ENCODE measurements at regions not wholly inside any gene's neighbourhood (a gene's known extent, or its start where the extent isn't known, plus 50 kb on each side); places are given as distances from the start of the nearest gene placed in this dataset.

GRCh38 chr12:75720812-75721641, 209.6 kb upstream of the KRR1 start:
- no peak overlapping the region for H3K4me3 Mint-ChIP-seq

GRCh38 chr12:75717902-75718301, 206.5 kb upstream of the KRR1 start:
- DNase-seq (no peak), ATAC-seq (no peak)
- Mint-ChIP-seq H3K4me1 (peaks cover 22% of the 10 kb centered on the region), H3K27ac (no peak overlapping the region), H3K9me3 (peaks cover 0 to 4% of the 10 kb centered on the region in 2 donors), H3K4me3 (no peak overlapping the region), H3K27me3 (peaks cover 24% of the 10 kb centered on the region)

More at GRCh38 chr12:75720812-75721641, 209.6 kb upstream of the KRR1 start:
- peaks cover 0 to 4% of the 10 kb centered on the region in 2 donors for H3K9me3 Mint-ChIP-seq
- ATAC-seq (no peak), DNase-seq (no peak)
- peaks cover 12% of the 10 kb centered on the region for H3K27me3 Mint-ChIP-seq
- no peak overlapping the region for H3K27ac Mint-ChIP-seq
- peaks cover 21% of the 10 kb centered on the region for H3K4me1 Mint-ChIP-seq

GRCh38 chr12:75716291-75717025, 205.0 kb upstream of the KRR1 start:
- no peak for ATAC-seq
- Mint-ChIP-seq H3K27me3 (peaks cover 27% of the 10 kb centered on the region), H3K4me1 (peaks cover 11% of the 10 kb centered on the region), H3K4me3 (no peak overlapping the region), H3K9me3 (no peaks in the 10 kb centered on the region), H3K27ac (no peak overlapping the region)
- DNase-seq = no peak

- Mint-ChIP-seq H3K9me3 (no peaks in the 10 kb centered on the region), H3K4me3 (no peak overlapping the region), H3K27ac (no peak overlapping the region), H3K4me1 (peaks cover 10% of the 10 kb centered on the region), H3K27me3 (peaks cover 23% of the 10 kb centered on the region)
- ATAC-seq = no peak
- DNase-seq = no peak
Observed at GRCh38 chr12:75715682-75716081, 204.3 kb upstream of the KRR1 start.

- Mint-ChIP-seq H3K9me3 (no peaks in the 10 kb centered on the region), H3K4me3 (no peak overlapping the region), H3K4me1 (peaks cover 10% of the 10 kb centered on the region), H3K27me3 (peaks cover 19% of the 10 kb centered on the region), H3K27ac (no peak overlapping the region)
- ATAC-seq = no peak
- DNase-seq = no peak
Observed at GRCh38 chr12:75715323-75715644, 203.9 kb upstream of the KRR1 start.

GRCh38 chr12:75714462-75715322, 203.3 kb upstream of the KRR1 start:
- Mint-ChIP-seq H3K4me1 (peaks cover 10% of the 10 kb centered on the region), H3K9me3 (no peaks in the 10 kb centered on the region), H3K4me3 (no peak overlapping the region), H3K27ac (no peak overlapping the region), H3K27me3 (peaks cover 15% of the 10 kb centered on the region)
- DNase-seq (no peak), ATAC-seq (peak; percentile 56)

- Mint-ChIP-seq H3K9me3 (no peaks in the 10 kb centered on the region), H3K27me3 (peaks cover 15% of the 10 kb centered on the region), H3K4me3 (no peak overlapping the region), H3K27ac (no peak overlapping the region), H3K4me1 (peaks cover 10% of the 10 kb centered on the region)
- DNase-seq (no peak), ATAC-seq (no peak)
Observed at GRCh38 chr12:75713434-75713833, 202.0 kb upstream of the KRR1 start.

- H3K4me1 Mint-ChIP-seq = peaks cover 10% of the 10 kb centered on the region
- no peaks in the 10 kb centered on the region for H3K9me3 Mint-ChIP-seq
- no peak for ATAC-seq
- H3K27ac Mint-ChIP-seq = no peak overlapping the region
- H3K4me3 Mint-ChIP-seq = no peak overlapping the region
- H3K27me3 Mint-ChIP-seq = peaks cover 15% of the 10 kb centered on the region
- no peak for DNase-seq
Observed at GRCh38 chr12:75712223-75712622, 200.8 kb upstream of the KRR1 start.

- no peak overlapping the region for H3K27ac Mint-ChIP-seq
- DNase-seq (no peak), ATAC-seq (no peak)
- peaks cover 10% of the 10 kb centered on the region for H3K4me1 Mint-ChIP-seq
- no peaks in the 10 kb centered on the region for H3K9me3 Mint-ChIP-seq
- H3K4me3 Mint-ChIP-seq = no peak overlapping the region
- peaks cover 15% of the 10 kb centered on the region for H3K27me3 Mint-ChIP-seq
Observed at GRCh38 chr12:75711271-75711670, 199.9 kb upstream of the KRR1 start.

- DNase-seq = no peak
Observed at GRCh38 chr12:75710361-75711069, 199.1 kb upstream of the KRR1 start.

GRCh38 chr12:75709503-75709902, 198.1 kb upstream of the KRR1 start:
- H3K27me3 Mint-ChIP-seq = peaks cover 15% of the 10 kb centered on the region
- H3K9me3 Mint-ChIP-seq = no peaks in the 10 kb centered on the region
- no peak overlapping the region for H3K4me3 Mint-ChIP-seq
- H3K4me1 Mint-ChIP-seq = peaks cover 10% of the 10 kb centered on the region
- ATAC-seq (no peak), DNase-seq (no peak)
- no peak overlapping the region for H3K27ac Mint-ChIP-seq

More at GRCh38 chr12:75710361-75711069, 199.1 kb upstream of the KRR1 start:
- Mint-ChIP-seq H3K9me3 (no peaks in the 10 kb centered on the region), H3K4me1 (peaks cover 10% of the 10 kb centered on the region), H3K27me3 (peaks cover 15% of the 10 kb centered on the region), H3K27ac (no peak overlapping the region), H3K4me3 (no peak overlapping the region)
- no peak for ATAC-seq

- no peak for DNase-seq
- no peaks in the 10 kb centered on the region for H3K9me3 Mint-ChIP-seq
Observed at GRCh38 chr12:75708802-75709201, 197.4 kb upstream of the KRR1 start.

GRCh38 chr12:75707983-75708382, 196.6 kb upstream of the KRR1 start:
- H3K27ac Mint-ChIP-seq = no peak overlapping the region
- ATAC-seq = no peak
- no peak overlapping the region for H3K4me3 Mint-ChIP-seq
- H3K27me3 Mint-ChIP-seq = peaks cover 4% of the 10 kb centered on the region
- no peak for DNase-seq
- peaks cover 5% of the 10 kb centered on the region for H3K4me1 Mint-ChIP-seq
- H3K9me3 Mint-ChIP-seq = no peaks in the 10 kb centered on the region

More at GRCh38 chr12:75708802-75709201, 197.4 kb upstream of the KRR1 start:
- no peak for ATAC-seq
- no peak overlapping the region for H3K27ac Mint-ChIP-seq
- H3K4me3 Mint-ChIP-seq = no peak overlapping the region
- peaks cover 12% of the 10 kb centered on the region for H3K27me3 Mint-ChIP-seq
- peaks cover 10% of the 10 kb centered on the region for H3K4me1 Mint-ChIP-seq

GRCh38 chr12:75706786-75707605, 195.6 kb upstream of the KRR1 start:
- H3K4me1 Mint-ChIP-seq = peaks cover 13% of the 10 kb centered on the region
- H3K4me3 Mint-ChIP-seq = no peak overlapping the region
- no peak overlapping the region for H3K27ac Mint-ChIP-seq
- no peaks in the 10 kb centered on the region for H3K27me3 Mint-ChIP-seq
- DNase-seq = no peak
- no peak for ATAC-seq
- H3K9me3 Mint-ChIP-seq = no peaks in the 10 kb centered on the region
